GM19023 (cell line): ENCODE measurements at regions not wholly inside any gene's neighbourhood (a gene's known extent, or its start where the extent isn't known, plus 50 kb on each side); places are given as distances from the start of the nearest gene placed in this dataset.
A peak's percentile ranks its signal among the peaks of the same experiment; 100 is the strongest.
"Not testable (repeated sequence)": the region's sequence is repeated elsewhere in the genome, so short reads cannot be mapped to it uniquely, and the experiment has no call there.

Experiments
- ATAC-seq: cut with Tn5 transposase; IDR thresholded peaks from one replicate; pipeline ENCODE4 v1.9.1; 2021; ENCODE audit warnings: mild to moderate bottlenecking, moderate library complexity; ENCODE audit not compliant: unreplicated experiment

- not testable (repeated sequence) for ATAC-seq
These were observed 102.2 kb upstream of the PDE10A start for GRCh38 chr6:165765256-165765655.

GRCh38 chr6:165762876-165763275 lies 99.8 kb upstream of the PDE10A start:
- no peak for ATAC-seq

GRCh38 chr6:165762125-165762524 lies 99.1 kb upstream of the PDE10A start:
- ATAC-seq: no peak

GRCh38 chr6:165760803-165761185 lies 97.8 kb upstream of the PDE10A start:
- ATAC-seq: no peak

- no peak for ATAC-seq
These were observed 97.2 kb upstream of the PDE10A start for GRCh38 chr6:165760126-165760802.

- no peak for ATAC-seq
These were observed 95.4 kb upstream of the PDE10A start for GRCh38 chr6:165758441-165758840.

GRCh38 chr6:165755583-165755982 lies 92.5 kb upstream of the PDE10A start:
- ATAC-seq: no peak

GRCh38 chr6:165753506-165753905 lies 90.5 kb upstream of the PDE10A start:
- no peak for ATAC-seq

- ATAC-seq: no peak
These were observed 89.4 kb upstream of the PDE10A start for GRCh38 chr6:165752451-165752850.

GRCh38 chr6:165751486-165751885 lies 88.4 kb upstream of the PDE10A start:
- ATAC-seq: no peak

GRCh38 chr6:165749163-165749562 lies 86.1 kb upstream of the PDE10A start:
- ATAC-seq: no peak

- no peak for ATAC-seq
These were observed 85.3 kb upstream of the PDE10A start for GRCh38 chr6:165748390-165748789.

- ATAC-seq: no peak
These were observed 84.9 kb upstream of the PDE10A start for GRCh38 chr6:165747963-165748362.

GRCh38 chr6:165746331-165746730 lies 83.3 kb upstream of the PDE10A start:
- ATAC-seq: no peak

GRCh38 chr6:165745492-165745891 lies 82.5 kb upstream of the PDE10A start:
- no peak for ATAC-seq

GRCh38 chr6:165744555-165745228 lies 81.7 kb upstream of the PDE10A start:
- no peak for ATAC-seq

GRCh38 chr6:165743366-165743898 lies 80.4 kb upstream of the PDE10A start:
- ATAC-seq: no peak

GRCh38 chr6:165742047-165742446 lies 79.0 kb upstream of the PDE10A start:
- no peak for ATAC-seq

- no peak for ATAC-seq
These were observed 74.4 kb upstream of the PDE10A start for GRCh38 chr6:165737396-165737795.

GRCh38 chr6:165735065-165735464 lies 72.0 kb upstream of the PDE10A start:
- no peak for ATAC-seq

- ATAC-seq: no peak
These were observed 70.4 kb upstream of the PDE10A start for GRCh38 chr6:165733489-165733791.

GRCh38 chr6:165732696-165733488 lies 69.9 kb upstream of the PDE10A start:
- ATAC-seq: peak; percentile 53
